ENCODE measurements at regions not wholly inside any gene's neighbourhood (a gene's known extent, or its start where the extent isn't known, plus 50 kb on each side); places are given as distances from the start of the nearest gene placed in this dataset.

DNA sequence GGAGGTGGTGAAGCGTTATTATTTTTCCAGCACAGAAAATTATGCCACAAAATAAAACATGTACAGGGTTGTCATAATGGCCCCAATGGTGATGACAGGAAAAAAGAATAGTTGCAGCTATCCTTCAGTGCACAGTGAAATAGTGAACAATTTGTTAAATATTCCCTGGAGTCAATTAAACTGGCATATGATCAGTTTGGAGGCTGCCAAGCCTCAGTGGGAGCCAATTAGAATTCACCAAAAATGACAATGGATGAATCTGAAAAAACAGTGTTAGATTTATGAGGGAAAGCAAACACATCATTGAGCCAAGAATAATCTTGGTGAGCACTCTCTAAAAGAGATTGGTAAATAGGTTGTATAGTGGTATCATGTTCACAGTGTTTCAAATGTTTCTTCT, 146.3 kb downstream of the OTUD1 start:
- Histone ChIP-seq H3K14ac (ENCODE audit: insufficient read length) (no peak overlapping the region), H3K18ac (ENCODE audit: extremely low read depth, low read length) (no peak overlapping the region), H3K79me2 (ENCODE audit: control insufficient read depth in 1 of 2, insufficient read depth in 2 of 2, low read length in 2 of 2) (no peaks in the 10 kb centered on the region), H3K4ac (replicated peaks; ENCODE audit: insufficient read length, low read depth, low read length) (no peak overlapping the region), H3K23me2 (ENCODE audit: low read depth, low read length) (no peaks in the 10 kb centered on the region), H3K4me3 (ENCODE audit: extremely low read depth in 1 of 4, insufficient read depth in 2 of 4, low read depth in 3 of 4, low read length in 4 of 4) (no peak overlapping the region), H2BK5ac (ENCODE audit: low read depth, low read length) (no peak overlapping the region), H2AK5ac (ENCODE audit: low read depth, low read length) (no peak overlapping the region), H3K27me3 (replicated peaks in 1 of 4; ENCODE audit: control insufficient read depth in 3 of 4, extremely low read depth in 1 of 4, insufficient read depth in 3 of 4, low read length in 3 of 4) (no peaks in the 10 kb centered on the region), H3K23ac (ENCODE audit: insufficient read length) (no peak overlapping the region), H2BK15ac (ENCODE audit: low read length) (no peak overlapping the region), H3K36me3 (ENCODE audit: control insufficient read depth in 2 of 4, insufficient read depth in 4 of 4, low read length in 3 of 4) (no peaks in the 10 kb centered on the region), H4K8ac (ENCODE audit: extremely low read depth, insufficient read depth, low read length) (no peak overlapping the region), H4K5ac (ENCODE audit: insufficient read length, low read depth, low read length) (no peak overlapping the region), H2BK12ac (ENCODE audit: low read depth, low read length) (no peak overlapping the region), H3K79me1 (ENCODE audit: low read depth, low read length) (no peaks in the 10 kb centered on the region), H3K27ac (ENCODE audit: low read depth, low read length) (no peak overlapping the region), H3K9ac (replicated peaks in 1 of 4; ENCODE audit: extremely low read depth in 1 of 4, low read depth in 3 of 4, low read length in 3 of 4) (no peak overlapping the region), H2AFZ (ENCODE audit: low read length) (no peak overlapping the region), H3K4me2 (ENCODE audit: insufficient read depth in 1 of 2, low read depth in 2 of 2, low read length in 2 of 2) (no peak overlapping the region), H2BK120ac (replicated peaks; ENCODE audit: low read depth, low read length) (no peak overlapping the region), H3K9me3 (ENCODE audit: insufficient read depth in 2 of 2, low read depth in 1 of 2, low read length in 1 of 2) (no peaks in the 10 kb centered on the region; a peak in 1 of 4 replicates), H3K56ac (replicated peaks; ENCODE audit: insufficient read length, low read depth, low read length) (no peak overlapping the region), H2BK20ac (ENCODE audit: low read length) (no peak overlapping the region), H4K20me1 (replicated peaks in 1 of 2; ENCODE audit: control insufficient read depth in 1 of 2, insufficient read depth in 2 of 2, low read length in 2 of 2) (no peaks in the 10 kb centered on the region), H4K91ac (replicated peaks; ENCODE audit: insufficient read length, low read length) (no peak overlapping the region), H3K4me1 (replicated peaks in 1 of 4; ENCODE audit: control insufficient read depth in 3 of 4, insufficient read depth in 4 of 4, low read length in 3 of 4) (no peaks in the 10 kb centered on the region)
- DNase-seq (ENCODE audit: low read depth in 1 of 2, low spot score in 2 of 2): no peak
- WGBS, 2 experiments (ENCODE audit: extremely low coverage in 1 of 2, insufficient coverage in 1 of 2, insufficient read length in 1 of 2, insufficient replicate concordance in 2 of 2, low coverage in 1 of 2, low lambda C conversion rate in 2 of 2, missing lambda C conversion rate in 1 of 2): 88% methylated on average over 1 of the region's 1 CpG; no CpG with 5 or more reads in 1 of the 2 experiments
- FAIRE-seq: no peak
- CTCF ChIA-PET (ENCODE audit: partially characterized antibody): interaction anchor here (1.4 to 1.6 kb wide), 2 partner anchors 13 to 16 kb away, joined by 3 to 5 read pairs; no protein-coding TSS in a partner anchor
- POLR2A ChIA-PET (ENCODE audit: partially characterized antibody): no interaction called here
- no peak for TF ChIP-seq BCL11A (IDR thresholded peaks at IDR 0.05; ENCODE audit: low read depth in 2 of 2, low read length in 2 of 2)
- TF ChIP-seq NRF1 (IDR thresholded peaks at IDR 0.05; ENCODE audit: low read depth, low read length): no peak
- TF ChIP-seq TBP (IDR thresholded peaks at IDR 0.05; ENCODE audit: low read depth, low read length): no peak
- no peak for TF ChIP-seq ASH2L (IDR thresholded peaks at IDR 0.05; ENCODE audit: low read length)
- no peak for TF ChIP-seq GTF2F1 (IDR thresholded peaks at IDR 0.05; ENCODE audit: borderline replicate concordance, low read depth, low read length)
- no peak for TF ChIP-seq EP300 (IDR thresholded peaks at IDR 0.05; ENCODE audit: borderline replicate concordance in 1 of 2, low read depth in 2 of 2, low read length in 2 of 2)
- TF ChIP-seq MAX (IDR thresholded peaks at IDR 0.05): no peak
- no peak for TF ChIP-seq RBBP5 (IDR thresholded peaks at IDR 0.05; ENCODE audit: borderline replicate concordance, low read depth, low read length)
- TF ChIP-seq CREB1 (IDR thresholded peaks at IDR 0.05): no peak
- TF ChIP-seq, protein P1, sequence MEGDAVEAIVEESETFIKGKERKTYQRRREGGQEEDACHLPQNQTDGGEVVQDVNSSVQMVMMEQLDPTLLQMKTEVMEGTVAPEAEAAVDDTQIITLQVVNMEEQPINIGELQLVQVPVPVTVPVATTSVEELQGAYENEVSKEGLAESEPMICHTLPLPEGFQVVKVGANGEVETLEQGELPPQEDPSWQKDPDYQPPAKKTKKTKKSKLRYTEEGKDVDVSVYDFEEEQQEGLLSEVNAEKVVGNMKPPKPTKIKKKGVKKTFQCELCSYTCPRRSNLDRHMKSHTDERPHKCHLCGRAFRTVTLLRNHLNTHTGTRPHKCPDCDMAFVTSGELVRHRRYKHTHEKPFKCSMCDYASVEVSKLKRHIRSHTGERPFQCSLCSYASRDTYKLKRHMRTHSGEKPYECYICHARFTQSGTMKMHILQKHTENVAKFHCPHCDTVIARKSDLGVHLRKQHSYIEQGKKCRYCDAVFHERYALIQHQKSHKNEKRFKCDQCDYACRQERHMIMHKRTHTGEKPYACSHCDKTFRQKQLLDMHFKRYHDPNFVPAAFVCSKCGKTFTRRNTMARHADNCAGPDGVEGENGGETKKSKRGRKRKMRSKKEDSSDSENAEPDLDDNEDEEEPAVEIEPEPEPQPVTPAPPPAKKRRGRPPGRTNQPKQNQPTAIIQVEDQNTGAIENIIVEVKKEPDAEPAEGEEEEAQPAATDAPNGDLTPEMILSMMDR (IDR thresholded peaks at IDR 0.05; ENCODE audit: control extremely low read depth in 1 of 3, insufficient read depth in 1 of 3, low read depth in 1 of 3, low read length in 3 of 3): no peak
- no peak for TF ChIP-seq SRF (IDR thresholded peaks at IDR 0.05; ENCODE audit: low read depth, low read length)
